CD4-positive, CD25-positive, alpha-beta regulatory T cell (primary cell): ENCODE measurements at regions not wholly inside any gene's neighbourhood (a gene's known extent, or its start where the extent isn't known, plus 50 kb on each side); places are given as distances from the start of the nearest gene placed in this dataset.

Experiments
- ATAC-seq, 2 donors: fragments of 150-1000 bp; cut with Tn5 transposase; one replicate each; pipeline ENCODE4 v1.10.0; 2021; ENCODE audit warnings: low read depth in 2 of 2, moderate number of reproducible peaks in 2 of 2, moderate library complexity in 1 of 2
- DNase-seq, 3 donors: peaks; one replicate each; pipeline versions ENCODE4 v3.0.0 to v3.0.0-alpha.2; 2012 to 2022; ENCODE audit warnings: mixed read lengths in 1 of 3
- H3K27ac ChIP-seq: one replicate; pipeline ENCODE4 v1.7.0; 2013; ENCODE audit warnings: mild to moderate bottlenecking, low read length; ENCODE audit not compliant: insufficient read depth, poor library complexity, severe bottlenecking
- H3K27me3 ChIP-seq: one replicate; pipeline ENCODE4 v1.7.0; 2013; ENCODE audit warnings: low read length; ENCODE audit not compliant: control insufficient read depth, insufficient read depth
- H3K36me3 ChIP-seq: one replicate; pipeline ENCODE4 v1.7.0; 2013; ENCODE audit warnings: mild to moderate bottlenecking, low read length, moderate library complexity; ENCODE audit not compliant: control insufficient read depth, insufficient read depth
- H3K4me1 ChIP-seq: 2 replicates; pipeline ENCODE4 v1.7.0; 2013; ENCODE audit warnings: mild to moderate bottlenecking, low read length; ENCODE audit not compliant: insufficient read depth, control insufficient read depth, poor library complexity, severe bottlenecking
- H3K4me3 ChIP-seq: one replicate; pipeline ENCODE4 v1.7.0; 2013; ENCODE audit warnings: low read depth, mild to moderate bottlenecking, low read length, moderate library complexity
- H3K9me3 ChIP-seq, 2 experiments: 1 replicate in 1 of 2; 2 replicates in 1 of 2; pipeline ENCODE4 v1.7.0; 2013; ENCODE audit warnings: low read length in 2 of 2, mild to moderate bottlenecking in 1 of 2, moderate library complexity in 1 of 2; ENCODE audit not compliant: control insufficient read depth in 2 of 2
- H3K27ac Mint-ChIP-seq, 3 donors: one replicate each; pipeline ENCODE4 v1.8.0; 2020 to 2022; ENCODE audit warnings: mild to moderate bottlenecking in 3 of 3, mixed read lengths in 3 of 3, moderate library complexity in 2 of 3
- H3K27me3 Mint-ChIP-seq: one replicate; pipeline ENCODE4 v1.8.0; 2022; ENCODE audit warnings: mild to moderate bottlenecking, mixed read lengths
- H3K36me3 Mint-ChIP-seq: one replicate; pipeline ENCODE4 v1.8.0; 2020; ENCODE audit warnings: mixed read lengths
- H3K4me1 Mint-ChIP-seq, 4 donors: one replicate each; pipeline ENCODE4 v1.8.0; 2020 to 2022; ENCODE audit warnings: mixed read lengths in 4 of 4, mild to moderate bottlenecking in 1 of 4
- H3K4me3 Mint-ChIP-seq, 4 donors: one replicate each; pipeline ENCODE4 v1.8.0; 2020 to 2022; ENCODE audit warnings: mild to moderate bottlenecking in 4 of 4, mixed read lengths in 4 of 4, moderate library complexity in 3 of 4
- H3K9me3 Mint-ChIP-seq, 7 donors: one replicate each; pipeline ENCODE4 v1.8.0; 2020 to 2022; ENCODE audit warnings: mixed read lengths in 7 of 7, mild to moderate bottlenecking in 3 of 7, moderate library complexity in 2 of 7

DNA sequence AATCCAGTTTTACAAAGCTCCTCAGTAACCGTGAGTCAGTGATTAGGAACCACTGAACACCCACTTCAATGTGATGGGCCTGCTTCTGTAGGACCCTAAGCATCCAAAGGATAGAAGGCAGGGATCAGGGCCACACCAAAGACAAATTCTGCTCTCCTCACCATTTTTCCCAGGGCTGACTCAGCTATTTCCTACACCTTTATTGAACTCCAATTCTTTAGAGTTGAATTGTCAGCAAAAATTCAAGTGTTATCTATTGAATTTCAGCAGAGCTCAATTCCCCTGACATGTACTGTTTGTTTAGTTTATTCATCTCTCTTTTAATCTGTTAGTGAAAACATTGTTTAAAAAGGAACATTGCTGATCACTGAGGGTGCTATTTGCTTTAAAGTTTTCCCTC, 457.7 kb upstream of the TMPO start:
- no peaks in the 10 kb centered on the region for H3K36me3 ChIP-seq
- DNase-seq (no peak), ATAC-seq (no peak)
- Mint-ChIP-seq H3K27ac (no peak overlapping the region), H3K9me3 (peaks cover 0 to 3% (median 0%) of the 10 kb centered on the region in 7 donors), H3K4me1 (no peaks in the 10 kb centered on the region), H3K27me3 (peaks cover 4% of the 10 kb centered on the region), H3K36me3 (no peaks in the 10 kb centered on the region), H3K4me3 (no peak overlapping the region)
- no peak overlapping the region for H3K27ac ChIP-seq
- H3K27me3 ChIP-seq = no peaks in the 10 kb centered on the region
- H3K4me1 ChIP-seq = no peaks in the 10 kb centered on the region
- H3K4me3 ChIP-seq = no peak overlapping the region
- no peaks in the 10 kb centered on the region for H3K9me3 ChIP-seq

DNA sequence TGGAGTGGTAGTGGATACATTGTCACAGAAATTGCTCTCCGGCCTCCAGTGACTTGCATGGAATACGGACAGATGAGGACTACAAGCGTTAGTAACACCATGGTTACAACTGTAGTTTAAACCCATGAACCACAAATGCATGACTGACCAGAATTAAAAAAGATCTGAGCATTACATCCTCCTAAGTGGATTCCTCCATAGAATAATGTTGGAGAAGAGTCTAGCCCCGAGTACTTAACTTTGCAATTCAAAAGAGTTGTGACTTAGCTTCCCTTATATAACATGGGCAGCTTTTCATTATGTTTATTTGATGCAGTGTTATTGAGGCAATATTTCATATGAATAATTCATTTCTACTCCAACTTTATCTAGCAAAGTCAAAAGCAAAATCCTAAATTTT, 457.2 kb upstream of the TMPO start:
- H3K27me3 ChIP-seq = no peaks in the 10 kb centered on the region
- Mint-ChIP-seq H3K27ac (no peak overlapping the region), H3K4me3 (no peak overlapping the region), H3K36me3 (no peaks in the 10 kb centered on the region), H3K4me1 (no peaks in the 10 kb centered on the region), H3K27me3 (peaks cover 4% of the 10 kb centered on the region), H3K9me3 (peaks cover 0 to 3% (median 0%) of the 10 kb centered on the region in 7 donors)
- no peak for DNase-seq
- H3K4me1 ChIP-seq = no peaks in the 10 kb centered on the region
- no peaks in the 10 kb centered on the region for H3K36me3 ChIP-seq
- H3K9me3 ChIP-seq = no peaks in the 10 kb centered on the region
- no peak overlapping the region for H3K27ac ChIP-seq
- no peak for ATAC-seq
- H3K4me3 ChIP-seq = no peak overlapping the region

GRCh38 chr12:98058838-98059237, 456.6 kb upstream of the TMPO start:
- H3K9me3 ChIP-seq = no peaks in the 10 kb centered on the region
- no peak for ATAC-seq
- DNase-seq = no peak
- H3K4me1 Mint-ChIP-seq = no peaks in the 10 kb centered on the region
- H3K9me3 Mint-ChIP-seq = peaks cover 0 to 4% (median 0%) of the 10 kb centered on the region in 7 donors
- H3K4me3 ChIP-seq = no peak overlapping the region
- no peak overlapping the region for H3K4me3 Mint-ChIP-seq
- H3K27me3 Mint-ChIP-seq = peaks cover 4% of the 10 kb centered on the region
- H3K4me1 ChIP-seq = no peaks in the 10 kb centered on the region
- H3K27me3 ChIP-seq = no peaks in the 10 kb centered on the region
- no peak overlapping the region for H3K27ac Mint-ChIP-seq
- H3K27ac ChIP-seq = no peak overlapping the region
- no peaks in the 10 kb centered on the region for H3K36me3 Mint-ChIP-seq
- no peaks in the 10 kb centered on the region for H3K36me3 ChIP-seq

GRCh38 chr12:98059659-98060343, 455.6 kb upstream of the TMPO start:
- Mint-ChIP-seq H3K4me1 (no peaks in the 10 kb centered on the region), H3K27ac (peak overlapping the region in 1 of 3 donors; percentile 30), H3K36me3 (no peaks in the 10 kb centered on the region), H3K4me3 (no peak overlapping the region), H3K9me3 (peaks cover 0 to 5% (median 0%) of the 10 kb centered on the region in 7 donors), H3K27me3 (peaks cover 4% of the 10 kb centered on the region)
- ATAC-seq (no peak), DNase-seq (no peak)
- Histone ChIP-seq H3K9me3 (no peaks in the 10 kb centered on the region), H3K36me3 (no peaks in the 10 kb centered on the region), H3K27ac (no peak overlapping the region), H3K4me3 (no peak overlapping the region), H3K27me3 (no peaks in the 10 kb centered on the region), H3K4me1 (no peaks in the 10 kb centered on the region)

- no peak for DNase-seq
- Histone ChIP-seq H3K9me3 (no peaks in the 10 kb centered on the region), H3K4me3 (no peak overlapping the region), H3K36me3 (no peaks in the 10 kb centered on the region), H3K27me3 (no peaks in the 10 kb centered on the region), H3K27ac (no peak overlapping the region), H3K4me1 (no peaks in the 10 kb centered on the region)
- Mint-ChIP-seq H3K9me3 (peaks cover 0 to 5% (median 0%) of the 10 kb centered on the region in 7 donors), H3K27me3 (peaks cover 4% of the 10 kb centered on the region), H3K4me1 (no peaks in the 10 kb centered on the region), H3K36me3 (no peaks in the 10 kb centered on the region), H3K4me3 (no peak overlapping the region), H3K27ac (no peak overlapping the region)
- no peak for ATAC-seq
Measured at GRCh38 chr12:98060411-98060810, 455.0 kb upstream of the TMPO start.

DNA sequence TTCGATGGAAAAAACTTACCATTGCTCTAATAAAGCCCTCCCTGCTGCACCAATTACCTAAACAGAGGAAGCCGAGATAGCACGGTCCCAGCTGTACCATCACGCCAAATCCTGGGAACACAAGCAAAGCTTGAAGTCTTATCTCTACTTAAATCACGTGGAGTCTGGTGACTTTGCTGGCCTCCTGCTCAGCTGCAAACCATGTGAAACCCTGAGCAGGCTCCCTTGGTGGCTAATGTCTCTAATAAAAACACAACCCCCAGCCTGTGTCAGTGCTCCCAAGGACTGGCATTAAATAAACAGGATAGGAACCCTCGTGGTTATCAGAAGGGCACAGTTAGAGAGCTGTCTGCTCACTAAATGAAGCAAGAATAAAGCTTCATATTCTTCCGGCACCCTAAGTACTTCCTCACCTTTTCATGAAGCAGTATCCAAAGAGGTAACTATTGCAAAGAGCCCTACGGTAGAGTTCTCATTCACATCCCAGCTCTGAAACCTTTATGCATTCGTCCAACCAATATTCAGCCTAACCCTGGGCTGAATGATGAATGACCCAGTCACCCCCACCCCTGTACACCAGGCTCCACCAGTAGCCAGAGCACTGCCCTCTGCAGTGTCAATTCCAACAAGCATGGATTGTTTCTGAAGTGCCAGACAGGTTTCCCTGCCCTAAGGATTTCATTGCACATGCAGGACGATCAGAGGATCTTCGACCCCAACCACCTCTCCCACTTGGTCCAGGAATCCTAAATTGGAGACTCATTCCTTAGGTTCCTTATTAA, 452.7 kb upstream of the TMPO start:
- Mint-ChIP-seq H3K9me3 (peaks cover 0 to 4% (median 1%) of the 10 kb centered on the region in 7 donors), H3K36me3 (no peaks in the 10 kb centered on the region), H3K27ac (no peak overlapping the region), H3K4me1 (no peaks in the 10 kb centered on the region), H3K27me3 (peaks cover 4% of the 10 kb centered on the region), H3K4me3 (no peak overlapping the region)
- Histone ChIP-seq H3K27ac (no peak overlapping the region), H3K9me3 (no peaks in the 10 kb centered on the region), H3K36me3 (no peaks in the 10 kb centered on the region), H3K4me1 (no peaks in the 10 kb centered on the region), H3K4me3 (no peak overlapping the region), H3K27me3 (no peaks in the 10 kb centered on the region)
- ATAC-seq = no peak
- no peak for DNase-seq

GRCh38 chr12:98064501-98064900, 450.9 kb upstream of the TMPO start:
- Mint-ChIP-seq H3K9me3 (peaks cover 0 to 5% (median 1%) of the 10 kb centered on the region in 7 donors), H3K4me1 (no peaks in the 10 kb centered on the region), H3K36me3 (no peaks in the 10 kb centered on the region), H3K4me3 (no peak overlapping the region), H3K27me3 (peaks cover 4% of the 10 kb centered on the region), H3K27ac (no peak overlapping the region)
- H3K4me1 ChIP-seq = no peaks in the 10 kb centered on the region
- H3K27me3 ChIP-seq = no peaks in the 10 kb centered on the region
- no peak overlapping the region for H3K27ac ChIP-seq
- DNase-seq = no peak
- no peaks in the 10 kb centered on the region for H3K36me3 ChIP-seq
- H3K4me3 ChIP-seq = no peak overlapping the region
- no peaks in the 10 kb centered on the region for H3K9me3 ChIP-seq
- no peak for ATAC-seq

- no peak overlapping the region for H3K27ac ChIP-seq
- no peaks in the 10 kb centered on the region for H3K27me3 Mint-ChIP-seq
- ATAC-seq (no peak), DNase-seq (no peak)
- H3K4me3 Mint-ChIP-seq = no peak overlapping the region
- no peaks in the 10 kb centered on the region for H3K4me1 Mint-ChIP-seq
- no peaks in the 10 kb centered on the region for H3K4me1 ChIP-seq
- no peaks in the 10 kb centered on the region for H3K36me3 Mint-ChIP-seq
- H3K4me3 ChIP-seq = no peak overlapping the region
- no peaks in the 10 kb centered on the region for H3K27me3 ChIP-seq
- no peaks in the 10 kb centered on the region for H3K36me3 ChIP-seq
- no peaks in the 10 kb centered on the region for H3K9me3 ChIP-seq
- H3K27ac Mint-ChIP-seq = no peak overlapping the region
- peaks cover 0 to 4% (median 3%) of the 10 kb centered on the region in 7 donors for H3K9me3 Mint-ChIP-seq
Measured at GRCh38 chr12:98067795-98068194, 447.6 kb upstream of the TMPO start.
